ENCODE measurements at regions not wholly inside any gene's neighbourhood (a gene's known extent, or its start where the extent isn't known, plus 50 kb on each side); places are given as distances from the start of the nearest gene placed in this dataset.

GRCh38 chr10:128850647-128851046 lies 616.4 kb upstream of the MGMT start:
- Histone ChIP-seq H3K27me3 (ENCODE audit: insufficient read depth, low read length) (peaks cover 46% of the 10 kb centered on the region; the same call in 1 of the 2 replicates), H3K9me3 (ENCODE audit: control insufficient read depth in 1 of 2, insufficient read depth in 1 of 2, low read depth in 1 of 2, low read length in 2 of 2) (no peaks in the 10 kb centered on the region), H3K9ac (ENCODE audit: low read length) (no peak overlapping the region), H3K4me3 (replicated peaks in 1 of 2; ENCODE audit: low read depth in 1 of 2, low read length in 2 of 2) (no peak overlapping the region), H3K79me2 (ENCODE audit: insufficient read depth, low read length) (no peaks in the 10 kb centered on the region), H3K36me3 (ENCODE audit: control insufficient read depth in 1 of 2, insufficient read depth in 2 of 2, low read length in 2 of 2) (no peaks in the 10 kb centered on the region), H2AFZ (ENCODE audit: low read depth, low read length, poor library complexity, severe bottlenecking) (no peak overlapping the region), H3K4me2 (ENCODE audit: low read length) (no peak overlapping the region), H3K4me1 (ENCODE audit: control insufficient read depth in 1 of 2, insufficient read depth in 2 of 2, low read length in 2 of 2) (no peaks in the 10 kb centered on the region), H4K20me1 (ENCODE audit: insufficient read depth) (no peaks in the 10 kb centered on the region), H3K9me2 (ENCODE audit: insufficient read depth) (no peaks in the 10 kb centered on the region), H3K27ac (ENCODE audit: low read depth, low read length) (no peak overlapping the region)
- DNase-seq (ENCODE audit: low read depth, low spot score) (no peak), ATAC-seq (no peak)
- POLR2A ChIA-PET, result no interaction called here
- RAD21 ChIA-PET (ENCODE audit: low non-redundant PET in 1 of 2, low total read pairs in 2 of 2, uncharacterized antibody in 2 of 2, unreplicated experiment in 2 of 2), result no interaction called here
- TF ChIP-seq CBX3 (IDR thresholded peaks at IDR 0.05; ENCODE audit: low read depth) (no peak), SP1 (IDR thresholded peaks at IDR 0.05; ENCODE audit: low read depth) (no peak), JUND (IDR thresholded peaks at IDR 0.05) (no peak), RAD21 (IDR thresholded peaks at IDR 0.05; ENCODE audit: low read depth) (no peak), POLR2A (IDR thresholded peaks at IDR 0.05; ENCODE audit: borderline replicate concordance, extremely low read depth, insufficient read depth, insufficient read length) (no peak), SIN3A (IDR thresholded peaks at IDR 0.05; ENCODE audit: low read depth) (no peak), ELF1 (IDR thresholded peaks at IDR 0.05; ENCODE audit: borderline replicate concordance, low read depth) (no peak), REST (IDR thresholded peaks at IDR 0.05; ENCODE audit: low read depth) (no peak), EZH2phosphoT487 (IDR thresholded peaks at IDR 0.05; ENCODE audit: borderline replicate concordance) (no peak), ATF3 (IDR thresholded peaks at IDR 0.05) (no peak), ZBTB33 (IDR thresholded peaks at IDR 0.05; ENCODE audit: extremely low read depth, insufficient replicate concordance, low read length) (no peak), FOSL1 (IDR thresholded peaks at IDR 0.05; ENCODE audit: low read depth) (no peak), POLR2AphosphoS5 (IDR thresholded peaks at IDR 0.05; ENCODE audit: low read depth, low read length) (no peak), SRF (IDR thresholded peaks at IDR 0.05; ENCODE audit: low read depth) (no peak), EGR1 (IDR thresholded peaks at IDR 0.05; ENCODE audit: low read depth) (no peak), MAX (IDR thresholded peaks at IDR 0.05) (no peak), CTCF (IDR thresholded peaks at IDR 0.05 in 2 of 3, conservative IDR thresholded peaks at IDR 0.05 in 1 of 3; ENCODE audit: borderline replicate concordance in 1 of 3, insufficient read depth in 1 of 3, low read depth in 2 of 3, low read length in 2 of 3) (no peak), TCF7L2 (IDR thresholded peaks at IDR 0.05; ENCODE audit: borderline replicate concordance, extremely low read depth, insufficient read depth, insufficient read length) (no peak)
- intact Hi-C loops (cut with micrococcal nuclease), result no loop called here
- CTCF ChIA-PET, result no interaction called here
- BruUV-seq (replicated peaks), result no TSS peak
